Upper lobe of left lung (tissue), 4 donors: ENCODE measurements at regions not wholly inside any gene's neighbourhood (a gene's known extent, or its start where the extent isn't known, plus 50 kb on each side); places are given as distances from the start of the nearest gene placed in this dataset.

ENCODE experiments used
- POLR2AphosphoS5 ChIP-seq, 2 donors: sonication (generic); formaldehyde crosslinking; IDR thresholded peaks; one replicate each; pipeline ENCODE4 v1.5.1; 2017; ENCODE audit warnings: antibody characterized with exemption in 2 of 2
- TF ChIP-seq, protein P1 (sequence below), 6 experiments: fragments of 450-650 bp in 4 of 6; fragments of 200-600 bp in 2 of 6; sonication (generic) in 2 of 6; IDR thresholded peaks; one replicate each; pipeline ENCODE4 v1.5.1; 2016 to 2019; ENCODE audit warnings: antibody characterized with exemption in 6 of 6

- TF ChIP-seq POLR2AphosphoS5 (IDR thresholded peaks at IDR 0.05), result no peak
- TF ChIP-seq, protein P1, sequence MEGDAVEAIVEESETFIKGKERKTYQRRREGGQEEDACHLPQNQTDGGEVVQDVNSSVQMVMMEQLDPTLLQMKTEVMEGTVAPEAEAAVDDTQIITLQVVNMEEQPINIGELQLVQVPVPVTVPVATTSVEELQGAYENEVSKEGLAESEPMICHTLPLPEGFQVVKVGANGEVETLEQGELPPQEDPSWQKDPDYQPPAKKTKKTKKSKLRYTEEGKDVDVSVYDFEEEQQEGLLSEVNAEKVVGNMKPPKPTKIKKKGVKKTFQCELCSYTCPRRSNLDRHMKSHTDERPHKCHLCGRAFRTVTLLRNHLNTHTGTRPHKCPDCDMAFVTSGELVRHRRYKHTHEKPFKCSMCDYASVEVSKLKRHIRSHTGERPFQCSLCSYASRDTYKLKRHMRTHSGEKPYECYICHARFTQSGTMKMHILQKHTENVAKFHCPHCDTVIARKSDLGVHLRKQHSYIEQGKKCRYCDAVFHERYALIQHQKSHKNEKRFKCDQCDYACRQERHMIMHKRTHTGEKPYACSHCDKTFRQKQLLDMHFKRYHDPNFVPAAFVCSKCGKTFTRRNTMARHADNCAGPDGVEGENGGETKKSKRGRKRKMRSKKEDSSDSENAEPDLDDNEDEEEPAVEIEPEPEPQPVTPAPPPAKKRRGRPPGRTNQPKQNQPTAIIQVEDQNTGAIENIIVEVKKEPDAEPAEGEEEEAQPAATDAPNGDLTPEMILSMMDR (IDR thresholded peaks at IDR 0.05), result no peak
These were observed 72.3 kb upstream of the NTPCR start for GRCh38 chr1:232878086-232878485.
